ENCODE measurements at regions not wholly inside any gene's neighbourhood (a gene's known extent, or its start where the extent isn't known, plus 50 kb on each side); places are given as distances from the start of the nearest gene placed in this dataset.

DNA sequence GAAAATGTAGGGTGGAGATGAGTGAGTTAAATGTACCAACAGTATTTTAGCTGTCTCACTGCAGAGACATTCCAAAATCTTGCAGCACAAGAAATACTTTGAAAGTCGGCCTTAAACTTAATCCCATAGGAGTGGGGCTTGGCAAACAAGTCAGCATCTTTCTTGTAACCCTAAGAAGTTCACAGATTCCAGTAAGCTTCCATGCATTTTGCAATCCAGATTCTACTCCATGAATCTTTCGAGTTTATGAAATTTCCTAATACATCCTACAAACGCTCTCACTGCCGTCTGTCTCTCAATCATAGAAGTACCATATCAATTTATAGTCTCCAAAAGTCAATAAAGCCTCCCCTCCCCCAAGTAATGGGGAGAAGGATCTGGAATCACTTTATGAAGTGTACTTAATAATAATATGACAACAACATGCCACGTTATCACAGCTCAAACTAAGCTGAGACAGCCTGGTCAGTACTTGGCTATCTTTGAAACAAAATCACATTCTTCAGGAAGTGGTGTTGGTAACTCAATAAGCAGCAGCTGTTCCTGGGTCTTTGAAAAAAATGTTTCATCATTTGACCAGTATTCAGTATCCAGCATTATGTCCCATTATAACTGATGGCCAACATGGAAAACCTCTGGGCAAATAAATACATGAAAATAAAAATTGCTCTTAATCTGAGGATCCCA, 317.4 kb upstream of the RUNX1 start:
- Histone ChIP-seq H2AK5ac (ENCODE audit: insufficient read length, low read length) (no peak overlapping the region), H3K27me3 (ENCODE audit: insufficient read depth, low read length) (no peaks in the 10 kb centered on the region), H3K4me1 (ENCODE audit: insufficient read depth, low read length) (peaks cover 3% of the 10 kb centered on the region; the same call in 1 of the 2 replicates), H4K8ac (replicated peaks; ENCODE audit: insufficient read length, low read depth, low read length) (no peak overlapping the region), H2AFZ (ENCODE audit: low read length) (no peak overlapping the region), H3K79me1 (ENCODE audit: insufficient read depth, low read depth, low read length, poor library complexity, severe bottlenecking) (no peaks in the 10 kb centered on the region), H3K27ac (ENCODE audit: insufficient read length, low read depth, low read length) (no peak overlapping the region), H3K23me2 (ENCODE audit: insufficient read length, low read depth, low read length, poor library complexity, severe bottlenecking) (no peaks in the 10 kb centered on the region), H3K18ac (ENCODE audit: insufficient read length, low read depth, low read length) (no peak overlapping the region), H3K23ac (ENCODE audit: insufficient read length, low read depth, low read length) (no peak overlapping the region), H2BK120ac (ENCODE audit: low read depth, low read length, poor library complexity, severe bottlenecking) (no peak overlapping the region), H3K14ac (ENCODE audit: insufficient read depth, low read length) (no peak overlapping the region), H2BK5ac (ENCODE audit: insufficient read length, low read length) (no peak overlapping the region), H2BK15ac (ENCODE audit: low read depth, low read length) (no peak overlapping the region), H3K79me2 (ENCODE audit: insufficient read depth, low read length) (no peaks in the 10 kb centered on the region), H4K91ac (ENCODE audit: insufficient read length, low read depth, low read length) (no peak overlapping the region), H2BK12ac (ENCODE audit: insufficient read length, low read depth, low read length) (no peak overlapping the region), H3K56ac (ENCODE audit: insufficient read length, low read depth, low read length) (no peak overlapping the region), H3K4me2 (ENCODE audit: insufficient read depth, insufficient read length, low read length) (no peak overlapping the region), H3K4ac (ENCODE audit: low read depth, low read length) (no peak overlapping the region), H4K20me1 (ENCODE audit: control insufficient read depth, insufficient read depth, insufficient read length) (no peaks in the 10 kb centered on the region), H3T11ph (ENCODE audit: low read length) (no peak overlapping the region), H2BK20ac (ENCODE audit: low read depth, low read length, poor library complexity, severe bottlenecking) (no peak overlapping the region), H3K9me3 (ENCODE audit: control insufficient read depth, low read depth, low read length) (no peaks in the 10 kb centered on the region), H3K9ac (ENCODE audit: extremely low read depth, insufficient read length, low read length) (no peak overlapping the region), H4K5ac (ENCODE audit: insufficient read length, low read depth, low read length) (no peak overlapping the region)
- H3K36me3 Mint-ChIP-seq (ENCODE audit: insufficient read depth in 1 of 3, low read depth in 3 of 3) = peaks cover 0 to 2% (median 0%) of the 10 kb centered on the region in 3 experiments; a peak in 1 of 7 replicates
- H3K4me1 Mint-ChIP-seq = peaks cover 23% of the 10 kb centered on the region in 2 experiments
- no CpG with 5 or more reads among the region's 5 CpGs for WGBS (ENCODE audit: extremely low coverage, insufficient read length, low lambda C conversion rate)
- no peaks in the 10 kb centered on the region for H3K27me3 Mint-ChIP-seq (ENCODE audit: low read depth)
- no peak for DNase-seq
- TF ChIP-seq, protein P1, sequence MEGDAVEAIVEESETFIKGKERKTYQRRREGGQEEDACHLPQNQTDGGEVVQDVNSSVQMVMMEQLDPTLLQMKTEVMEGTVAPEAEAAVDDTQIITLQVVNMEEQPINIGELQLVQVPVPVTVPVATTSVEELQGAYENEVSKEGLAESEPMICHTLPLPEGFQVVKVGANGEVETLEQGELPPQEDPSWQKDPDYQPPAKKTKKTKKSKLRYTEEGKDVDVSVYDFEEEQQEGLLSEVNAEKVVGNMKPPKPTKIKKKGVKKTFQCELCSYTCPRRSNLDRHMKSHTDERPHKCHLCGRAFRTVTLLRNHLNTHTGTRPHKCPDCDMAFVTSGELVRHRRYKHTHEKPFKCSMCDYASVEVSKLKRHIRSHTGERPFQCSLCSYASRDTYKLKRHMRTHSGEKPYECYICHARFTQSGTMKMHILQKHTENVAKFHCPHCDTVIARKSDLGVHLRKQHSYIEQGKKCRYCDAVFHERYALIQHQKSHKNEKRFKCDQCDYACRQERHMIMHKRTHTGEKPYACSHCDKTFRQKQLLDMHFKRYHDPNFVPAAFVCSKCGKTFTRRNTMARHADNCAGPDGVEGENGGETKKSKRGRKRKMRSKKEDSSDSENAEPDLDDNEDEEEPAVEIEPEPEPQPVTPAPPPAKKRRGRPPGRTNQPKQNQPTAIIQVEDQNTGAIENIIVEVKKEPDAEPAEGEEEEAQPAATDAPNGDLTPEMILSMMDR (conservative IDR thresholded peaks at IDR 0.05) = no peak
- H3K27ac Mint-ChIP-seq = no peak overlapping the region
- peaks cover 0 to 3% of the 10 kb centered on the region in 2 experiments; a peak in 3 of 5 replicates for H3K9me3 Mint-ChIP-seq
- no peak overlapping the region for H3K4me3 Mint-ChIP-seq

Measured in H9 (cell line).